Neuronal stem cell (in vitro differentiated cells): ENCODE measurements at regions not wholly inside any gene's neighbourhood (a gene's known extent, or its start where the extent isn't known, plus 50 kb on each side); places are given as distances from the start of the nearest gene placed in this dataset.
"Not testable (repeated sequence)": the region's sequence is repeated elsewhere in the genome, so short reads cannot be mapped to it uniquely, and the experiment has no call there.

Source experiments
- DNase-seq: peaks from one replicate; pipeline ENCODE4 v3.0.0-alpha.2; 2013; ENCODE audit warnings: low spot score
- H2AFZ ChIP-seq: one replicate; pipeline ENCODE4 v1.6.1; 2013; ENCODE audit warnings: mild to moderate bottlenecking, low read length, inconsistent platforms
- H2AK5ac ChIP-seq: 2 replicates; pipeline ENCODE4 v1.6.1; 2013; ENCODE audit warnings: low read depth, mild to moderate bottlenecking, inconsistent platforms, low read length, moderate library complexity, mixed read lengths
- H2BK120ac ChIP-seq: 2 replicates; pipeline ENCODE4 v1.6.1; 2013; ENCODE audit warnings: low read depth, mild to moderate bottlenecking, inconsistent platforms, low read length, moderate library complexity, mixed read lengths
- H2BK12ac ChIP-seq: one replicate; pipeline ENCODE4 v1.6.1; 2013; ENCODE audit warnings: low read length, inconsistent platforms
- H2BK15ac ChIP-seq: 2 replicates; pipeline ENCODE4 v1.6.1; 2013; ENCODE audit warnings: mild to moderate bottlenecking, low read length, inconsistent platforms, mixed read lengths
- H2BK5ac ChIP-seq: one replicate; pipeline ENCODE4 v1.6.1; 2013; ENCODE audit warnings: inconsistent platforms, mild to moderate bottlenecking, low read length, moderate library complexity
- H3K14ac ChIP-seq: one replicate; pipeline ENCODE4 v1.6.1; 2013; ENCODE audit warnings: low read length, inconsistent platforms
- H3K18ac ChIP-seq: 2 replicates; pipeline ENCODE4 v1.6.1; 2013; ENCODE audit warnings: low read length, inconsistent platforms
- H3K23ac ChIP-seq: 2 replicates; pipeline ENCODE4 v1.6.1; 2013; ENCODE audit warnings: low read depth, mild to moderate bottlenecking, mixed read lengths, low read length, inconsistent platforms; ENCODE audit not compliant: poor library complexity
- H3K27ac ChIP-seq: replicated peaks from 3 replicates; pipeline ENCODE4 v1.5.1; 2013; ENCODE audit warnings: low read length, inconsistent platforms
- H3K27me3 ChIP-seq, 3 experiments: 2 replicates each; pipeline ENCODE4 v1.6.1; 2013; ENCODE audit warnings: low read length in 3 of 3, mild to moderate bottlenecking in 2 of 3, inconsistent platforms in 1 of 3, low read depth in 1 of 3, mixed read lengths in 1 of 3, moderate library complexity in 1 of 3; ENCODE audit not compliant: control insufficient read depth in 3 of 3, insufficient read depth in 3 of 3
- H3K36me3 ChIP-seq, 2 donors: replicated peaks in 1 of 2; 2 replicates each; pipeline ENCODE4 v1.6.1; 2013; ENCODE audit warnings: low read length in 2 of 2; ENCODE audit not compliant: control insufficient read depth in 2 of 2, insufficient read depth in 2 of 2
- H3K4ac ChIP-seq: 2 replicates; pipeline ENCODE4 v1.6.1; 2013; ENCODE audit warnings: inconsistent platforms, mild to moderate bottlenecking, low read length, moderate library complexity
- H3K4me1 ChIP-seq, 2 donors: 1 replicate in 1 of 2; 2 replicates in 1 of 2; pipeline ENCODE4 v1.6.1; 2013; ENCODE audit warnings: low read length in 2 of 2, low read depth in 1 of 2; ENCODE audit not compliant: control insufficient read depth in 2 of 2, insufficient read depth in 1 of 2
- H3K4me2 ChIP-seq: one replicate; pipeline ENCODE4 v1.6.1; 2013; ENCODE audit warnings: mild to moderate bottlenecking, low read length, inconsistent platforms; ENCODE audit not compliant: insufficient read depth, poor library complexity, severe bottlenecking
- H3K4me3 ChIP-seq, 2 donors: 2 replicates each; pipeline ENCODE4 v1.5.1; 2013; ENCODE audit warnings: low read length in 2 of 2, mild to moderate bottlenecking in 2 of 2, inconsistent platforms in 1 of 2, moderate library complexity in 1 of 2
- H3K79me1 ChIP-seq: one replicate; pipeline ENCODE4 v1.6.1; 2013; ENCODE audit warnings: low read depth, mild to moderate bottlenecking, inconsistent platforms, low read length, moderate library complexity
- H3K9ac ChIP-seq: one replicate; pipeline ENCODE4 v1.6.1; 2013; ENCODE audit warnings: mild to moderate bottlenecking, low read depth, low read length, inconsistent platforms; ENCODE audit not compliant: poor library complexity
- H3K9me3 ChIP-seq, 2 donors: replicated peaks in 1 of 2; 2 replicates each; pipeline versions ENCODE3 to v1.6.1; 2013; ENCODE audit warnings: low read length in 2 of 2, mild to moderate bottlenecking in 2 of 2, inconsistent platforms in 1 of 2, low read depth in 1 of 2, mixed read lengths in 1 of 2, moderate library complexity in 1 of 2; ENCODE audit not compliant: control insufficient read depth in 2 of 2, insufficient read depth in 1 of 2
- H4K8ac ChIP-seq: one replicate; pipeline ENCODE4 v1.6.1; 2013; ENCODE audit warnings: low read depth, mild to moderate bottlenecking, inconsistent platforms, low read length, moderate library complexity
- H4K91ac ChIP-seq: one replicate; pipeline ENCODE4 v1.6.1; 2013; ENCODE audit warnings: low read length, low read depth, mild to moderate bottlenecking, inconsistent platforms; ENCODE audit not compliant: poor library complexity
- WGBS, 2 donors: extraction: QIAGEN DNeasy Blood & Tissue Kit; methylation state at CpG; one replicate each; pipeline ENCODE4 v1.1.7; 2013; ENCODE audit warnings: missing lambda C conversion rate in 2 of 2, mixed read lengths in 1 of 2; ENCODE audit not compliant: insufficient read length in 2 of 2, insufficient replicate concordance in 1 of 2; ENCODE audit errors: extremely low coverage in 2 of 2; 5-methylcytosine and 5-hydroxymethylcytosine counted together

GRCh38 chr15:30261432-30262141 is 126.7 kb downstream of the GOLGA8T start:
- WGBS, 2 donors, result no CpG with 5 or more reads among the region's 23 CpGs
- not testable (repeated sequence) for H2BK12ac ChIP-seq, H3K9me3 ChIP-seq, H2AK5ac ChIP-seq, H2AFZ ChIP-seq, DNase-seq, H4K8ac ChIP-seq, H3K36me3 ChIP-seq, H3K27me3 ChIP-seq, H4K91ac ChIP-seq, H3K23ac ChIP-seq, H3K9ac ChIP-seq, H3K4ac ChIP-seq, H3K4me3 ChIP-seq, H3K18ac ChIP-seq, H3K14ac ChIP-seq, H3K27ac ChIP-seq, H2BK15ac ChIP-seq, H3K4me1 ChIP-seq, H2BK5ac ChIP-seq, H2BK120ac ChIP-seq, H3K79me1 ChIP-seq, H3K4me2 ChIP-seq

GRCh38 chr15:30262142-30262460 is 127.2 kb downstream of the GOLGA8T start:
- not testable (repeated sequence) for H2AFZ ChIP-seq, H4K8ac ChIP-seq, H3K18ac ChIP-seq, H3K9me3 ChIP-seq, H3K4me1 ChIP-seq, H3K4me2 ChIP-seq, H2BK120ac ChIP-seq, H2BK5ac ChIP-seq, H4K91ac ChIP-seq, H2AK5ac ChIP-seq, H3K4me3 ChIP-seq, H3K79me1 ChIP-seq, H3K14ac ChIP-seq, H3K9ac ChIP-seq, H3K27ac ChIP-seq, H3K36me3 ChIP-seq, H3K23ac ChIP-seq, H2BK15ac ChIP-seq, DNase-seq, H2BK12ac ChIP-seq, H3K27me3 ChIP-seq, H3K4ac ChIP-seq
- WGBS, 2 donors, result no CpG with 5 or more reads among the region's 14 CpGs

GRCh38 chr15:30264000-30264399 is 129.1 kb downstream of the GOLGA8T start:
- H4K91ac ChIP-seq, H3K4me1 ChIP-seq, H3K18ac ChIP-seq, H2AK5ac ChIP-seq, H3K79me1 ChIP-seq, H3K36me3 ChIP-seq, H4K8ac ChIP-seq, H3K23ac ChIP-seq, H3K9ac ChIP-seq, H3K4me2 ChIP-seq, H3K4me3 ChIP-seq, H2BK15ac ChIP-seq, H2BK5ac ChIP-seq, H2BK12ac ChIP-seq, H3K9me3 ChIP-seq, H2BK120ac ChIP-seq, H2AFZ ChIP-seq, H3K14ac ChIP-seq, H3K27me3 ChIP-seq, DNase-seq, H3K4ac ChIP-seq, H3K27ac ChIP-seq: not testable (repeated sequence)
- no CpG with 5 or more reads among the region's 4 CpGs for WGBS, 2 donors

GRCh38 chr15:30295150-30295844 is 98.0 kb downstream of the CHRFAM7A start:
- H2AK5ac ChIP-seq, H2BK12ac ChIP-seq, H3K4ac ChIP-seq, H2AFZ ChIP-seq, H2BK5ac ChIP-seq, DNase-seq, H3K23ac ChIP-seq, H3K27ac ChIP-seq, H3K18ac ChIP-seq, H4K91ac ChIP-seq, H3K14ac ChIP-seq, H3K36me3 ChIP-seq, H3K9me3 ChIP-seq, H3K79me1 ChIP-seq, H2BK15ac ChIP-seq, H3K9ac ChIP-seq, H3K4me3 ChIP-seq, H3K4me1 ChIP-seq, H4K8ac ChIP-seq, H3K27me3 ChIP-seq, H3K4me2 ChIP-seq, H2BK120ac ChIP-seq: not testable (repeated sequence)
- no CpG with 5 or more reads among the region's 14 CpGs for WGBS, 2 donors
